ENCODE measurements at regions not wholly inside any gene's neighbourhood (a gene's known extent, or its start where the extent isn't known, plus 50 kb on each side); places are given as distances from the start of the nearest gene placed in this dataset.

DNA sequence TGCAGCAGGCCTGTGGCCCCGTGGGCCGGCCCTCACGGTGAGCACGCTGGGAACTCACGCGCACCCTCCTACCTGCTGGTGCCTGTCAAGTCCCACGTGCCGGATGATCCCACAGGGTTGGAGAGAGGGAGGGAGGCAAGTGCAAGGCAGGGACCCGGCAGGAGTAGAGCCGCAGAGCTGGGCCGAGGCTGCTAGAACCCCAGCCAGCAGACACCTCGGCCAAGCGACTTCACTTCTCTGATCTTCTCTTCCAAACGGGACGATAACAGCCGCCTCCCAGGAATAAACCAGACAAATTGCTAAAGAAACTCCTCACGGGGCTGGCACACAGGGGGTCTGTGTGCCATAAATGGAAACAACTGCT, 1232.8 kb downstream of the TBC1D22A start:
- TF ChIP-seq, protein P1, sequence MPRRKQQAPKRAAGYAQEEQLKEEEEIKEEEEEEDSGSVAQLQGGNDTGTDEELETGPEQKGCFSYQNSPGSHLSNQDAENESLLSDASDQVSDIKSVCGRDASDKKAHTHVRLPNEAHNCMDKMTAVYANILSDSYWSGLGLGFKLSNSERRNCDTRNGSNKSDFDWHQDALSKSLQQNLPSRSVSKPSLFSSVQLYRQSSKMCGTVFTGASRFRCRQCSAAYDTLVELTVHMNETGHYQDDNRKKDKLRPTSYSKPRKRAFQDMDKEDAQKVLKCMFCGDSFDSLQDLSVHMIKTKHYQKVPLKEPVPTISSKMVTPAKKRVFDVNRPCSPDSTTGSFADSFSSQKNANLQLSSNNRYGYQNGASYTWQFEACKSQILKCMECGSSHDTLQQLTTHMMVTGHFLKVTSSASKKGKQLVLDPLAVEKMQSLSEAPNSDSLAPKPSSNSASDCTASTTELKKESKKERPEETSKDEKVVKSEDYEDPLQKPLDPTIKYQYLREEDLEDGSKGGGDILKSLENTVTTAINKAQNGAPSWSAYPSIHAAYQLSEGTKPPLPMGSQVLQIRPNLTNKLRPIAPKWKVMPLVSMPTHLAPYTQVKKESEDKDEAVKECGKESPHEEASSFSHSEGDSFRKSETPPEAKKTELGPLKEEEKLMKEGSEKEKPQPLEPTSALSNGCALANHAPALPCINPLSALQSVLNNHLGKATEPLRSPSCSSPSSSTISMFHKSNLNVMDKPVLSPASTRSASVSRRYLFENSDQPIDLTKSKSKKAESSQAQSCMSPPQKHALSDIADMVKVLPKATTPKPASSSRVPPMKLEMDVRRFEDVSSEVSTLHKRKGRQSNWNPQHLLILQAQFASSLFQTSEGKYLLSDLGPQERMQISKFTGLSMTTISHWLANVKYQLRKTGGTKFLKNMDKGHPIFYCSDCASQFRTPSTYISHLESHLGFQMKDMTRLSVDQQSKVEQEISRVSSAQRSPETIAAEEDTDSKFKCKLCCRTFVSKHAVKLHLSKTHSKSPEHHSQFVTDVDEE (CRISPR knock-in tag; IDR thresholded peaks at IDR 0.05), result no peak
- TF ChIP-seq ZNF70 (CRISPR knock-in tag; IDR thresholded peaks at IDR 0.05), result no peak
- TF ChIP-seq ZNF565 (CRISPR knock-in tag; conservative IDR thresholded peaks at IDR 0.05; ENCODE audit: low read depth), result no peak
- TF ChIP-seq SNAI2 (CRISPR knock-in tag; IDR thresholded peaks at IDR 0.05), result no peak
- TF ChIP-seq ESRRG (CRISPR knock-in tag; IDR thresholded peaks at IDR 0.05), result no peak
- no peak for TF ChIP-seq RARB (CRISPR knock-in tag; IDR thresholded peaks at IDR 0.05)
- TF ChIP-seq, protein P2, sequence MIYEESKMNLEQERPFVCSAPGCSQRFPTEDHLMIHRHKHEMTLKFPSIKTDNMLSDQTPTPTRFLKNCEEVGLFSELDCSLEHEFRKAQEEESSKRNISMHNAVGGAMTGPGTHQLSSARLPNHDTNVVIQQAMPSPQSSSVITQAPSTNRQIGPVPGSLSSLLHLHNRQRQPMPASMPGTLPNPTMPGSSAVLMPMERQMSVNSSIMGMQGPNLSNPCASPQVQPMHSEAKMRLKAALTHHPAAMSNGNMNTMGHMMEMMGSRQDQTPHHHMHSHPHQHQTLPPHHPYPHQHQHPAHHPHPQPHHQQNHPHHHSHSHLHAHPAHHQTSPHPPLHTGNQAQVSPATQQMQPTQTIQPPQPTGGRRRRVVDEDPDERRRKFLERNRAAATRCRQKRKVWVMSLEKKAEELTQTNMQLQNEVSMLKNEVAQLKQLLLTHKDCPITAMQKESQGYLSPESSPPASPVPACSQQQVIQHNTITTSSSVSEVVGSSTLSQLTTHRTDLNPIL (CRISPR knock-in tag; IDR thresholded peaks at IDR 0.05; ENCODE audit: low read depth), result no peak
- TF ChIP-seq ZC3H10 (CRISPR knock-in tag; IDR thresholded peaks at IDR 0.05), result no peak
- no peak for TF ChIP-seq ARNTL (CRISPR knock-in tag; IDR thresholded peaks at IDR 0.05; ENCODE audit: borderline replicate concordance, low read depth)
- no peak for TF ChIP-seq ZFP30 (CRISPR knock-in tag; IDR thresholded peaks at IDR 0.05)

Data from SK-N-SH treated with all-trans-retinoic acid at 6 μM for 48 hours (cell line).